ENCODE measurements at regions not wholly inside any gene's neighbourhood (a gene's known extent, or its start where the extent isn't known, plus 50 kb on each side); places are given as distances from the start of the nearest gene placed in this dataset.

GRCh38 chr12:131606218-131606901 lies 104.5 kb upstream of the SFSWAP start:
- no peak for TF ChIP-seq CTCF (IDR thresholded peaks at IDR 0.05)
- no peak for TF ChIP-seq POLR2A (IDR thresholded peaks at IDR 0.05)
- no peak for TF ChIP-seq POLR2AphosphoS5 (IDR thresholded peaks at IDR 0.05)

Measured in suprapubic skin (tissue), 4 donors.